ENCODE measurements at regions not wholly inside any gene's neighbourhood (a gene's known extent, or its start where the extent isn't known, plus 50 kb on each side); places are given as distances from the start of the nearest gene placed in this dataset.

DNA sequence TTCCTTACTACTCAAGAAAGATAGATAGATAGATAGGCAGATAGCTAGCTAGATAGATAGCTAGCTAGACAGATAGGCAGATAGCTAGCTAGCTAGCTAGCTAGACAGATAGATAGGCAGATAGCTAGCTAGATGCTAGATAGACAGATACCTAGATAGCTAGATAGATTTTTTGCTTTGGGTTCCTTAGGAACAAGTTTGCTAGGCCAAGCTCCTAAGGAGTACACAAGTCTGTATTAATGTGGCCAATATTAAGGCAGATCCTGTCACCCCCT is 61.7 kb upstream of the VPREB1 start:
- no peak for TF ChIP-seq CTCF (IDR thresholded peaks at IDR 0.05; ENCODE audit: insufficient read depth, low read depth, low read length)

DNA sequence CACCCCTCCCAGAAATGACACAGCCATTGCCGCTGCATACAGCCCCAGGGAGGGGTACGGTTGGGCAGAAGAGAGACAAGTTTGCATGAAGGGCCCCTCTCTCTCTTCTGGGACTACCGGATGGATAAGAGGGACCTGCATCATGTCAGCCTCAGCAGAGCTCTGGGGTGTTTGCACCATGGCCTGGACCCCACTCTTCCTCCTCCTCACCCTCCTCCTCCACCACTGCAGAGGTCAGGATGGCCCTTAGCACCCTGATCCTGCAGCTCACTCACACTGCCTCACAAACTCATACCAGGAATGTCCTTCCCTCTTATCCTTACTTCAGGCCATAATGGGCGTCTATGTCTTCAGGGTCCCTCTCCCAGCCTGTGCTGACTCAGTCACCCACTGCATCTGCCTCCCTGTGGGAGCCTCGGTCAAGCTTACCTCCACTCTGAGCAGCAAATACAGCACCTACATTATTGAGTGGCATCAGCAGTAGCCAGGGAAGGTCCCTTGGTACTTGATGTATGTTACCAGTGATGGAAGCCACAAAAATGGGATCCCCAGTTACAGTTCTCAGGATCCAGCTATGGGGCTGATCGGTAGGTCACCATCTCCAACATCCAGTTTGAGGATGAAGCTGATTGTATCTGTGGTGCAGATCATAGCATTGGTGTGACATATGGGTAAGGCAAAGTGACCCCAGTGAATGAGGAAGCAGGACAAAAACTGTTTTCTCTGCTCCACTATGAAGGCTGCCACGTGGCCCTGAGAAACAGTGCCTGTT is 62.2 kb upstream of the VPREB1 start:
- no peak for TF ChIP-seq CTCF (IDR thresholded peaks at IDR 0.05; ENCODE audit: insufficient read depth, low read depth, low read length)
- no peak for DNase-seq (ENCODE audit: low read depth)
- no peak overlapping the region for H3K4me3 ChIP-seq (ENCODE audit: low read depth, low read length)

More for the DNA sequence above, 61.7 kb upstream of the VPREB1 start:
- no peak overlapping the region for H3K4me3 ChIP-seq (ENCODE audit: low read depth, low read length)
- no peak for DNase-seq (ENCODE audit: low read depth)

DNA sequence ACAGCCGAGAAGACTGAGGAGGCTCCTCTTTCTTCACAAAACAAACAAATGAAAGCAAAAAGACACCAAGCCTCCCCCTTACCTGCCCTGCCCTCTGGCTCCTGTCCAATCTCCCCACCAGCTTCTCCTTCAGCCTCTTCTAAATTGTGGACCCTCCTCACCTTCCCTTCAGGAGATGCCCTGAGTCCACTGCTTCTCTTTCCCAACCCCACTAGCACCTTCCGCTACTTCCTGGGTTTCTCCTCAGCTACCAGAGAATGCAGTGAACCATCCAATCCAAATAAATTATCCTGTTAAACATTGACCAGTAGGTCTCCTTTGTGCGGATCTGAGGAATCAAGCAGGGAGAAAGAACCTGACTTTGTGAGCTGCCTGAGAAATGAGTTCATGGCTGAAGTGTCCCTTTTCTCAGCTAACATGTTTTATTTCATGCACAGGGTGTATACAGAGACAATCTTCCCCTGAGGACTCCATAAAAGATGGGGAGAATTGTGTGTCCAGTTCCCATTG is 63.2 kb upstream of the VPREB1 start:
- no peak for TF ChIP-seq CTCF (IDR thresholded peaks at IDR 0.05; ENCODE audit: insufficient read depth, low read depth, low read length)
- H3K4me3 ChIP-seq (ENCODE audit: low read depth, low read length): no peak overlapping the region
- no peak for DNase-seq (ENCODE audit: low read depth)

DNA sequence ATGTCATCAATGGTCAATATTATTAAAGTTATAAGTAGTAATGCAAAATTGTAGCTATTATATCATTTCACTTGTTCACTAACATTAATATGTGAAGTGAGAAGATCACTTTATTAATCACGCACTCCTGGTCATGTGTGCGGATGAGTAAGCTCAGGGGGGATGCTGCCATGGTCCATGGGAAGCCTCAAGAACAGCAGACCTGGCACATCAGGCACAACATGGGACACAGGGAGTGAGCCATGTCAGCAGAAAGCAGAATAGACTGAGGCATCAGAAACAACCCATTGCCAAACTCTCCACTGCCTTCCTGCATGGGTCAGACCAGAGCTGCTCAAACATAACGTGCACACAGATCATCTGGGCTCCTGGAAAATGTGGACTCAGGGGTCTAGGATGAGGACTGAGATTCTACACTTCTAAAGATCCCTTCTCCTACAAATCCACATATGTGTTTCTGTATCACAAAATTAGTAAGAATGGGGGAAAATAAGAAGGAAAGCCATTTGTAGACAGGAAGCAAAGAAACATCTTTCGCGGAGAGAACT is 63.8 kb upstream of the VPREB1 start:
- TF ChIP-seq CTCF (IDR thresholded peaks at IDR 0.05; ENCODE audit: insufficient read depth, low read depth, low read length): no peak
- DNase-seq (ENCODE audit: low read depth): no peak

DNA sequence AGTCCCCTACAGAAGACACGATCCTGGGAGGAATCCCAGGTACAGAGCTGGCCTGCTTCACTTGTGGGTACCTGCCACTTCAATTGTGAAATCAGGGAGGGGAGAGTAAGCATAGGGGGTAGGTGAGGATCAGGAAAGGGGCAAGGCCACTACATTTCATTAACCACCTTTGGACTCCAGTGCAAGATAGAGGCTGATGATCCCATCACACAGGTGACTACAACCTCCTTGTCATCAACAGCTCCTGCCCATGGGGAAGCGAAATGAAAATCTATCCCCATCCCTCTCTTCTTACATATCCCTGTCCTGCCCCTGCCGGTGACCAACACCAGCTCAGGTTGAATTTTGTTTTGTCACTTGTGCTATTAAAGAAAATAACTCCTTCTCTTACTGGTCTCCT is 64.7 kb upstream of the VPREB1 start:
- TF ChIP-seq CTCF (IDR thresholded peaks at IDR 0.05; ENCODE audit: insufficient read depth, low read depth, low read length): no peak
- no peak overlapping the region for H3K4me3 ChIP-seq (ENCODE audit: low read depth, low read length)
- DNase-seq (ENCODE audit: low read depth): no peak

More for the DNA sequence above, 63.8 kb upstream of the VPREB1 start:
- H3K4me3 ChIP-seq (ENCODE audit: low read depth, low read length): no peak overlapping the region

GRCh38 chr22:22178992-22179391 is 65.6 kb upstream of the VPREB1 start:
- H3K4me3 ChIP-seq (ENCODE audit: low read depth, low read length): no peak overlapping the region
- no peak for TF ChIP-seq CTCF (IDR thresholded peaks at IDR 0.05; ENCODE audit: insufficient read depth, low read depth, low read length)
- no peak for DNase-seq (ENCODE audit: low read depth)

All from fibroblast of villous mesenchyme (primary cell).